GM06990 (cell line): ENCODE measurements at regions not wholly inside any gene's neighbourhood (a gene's known extent, or its start where the extent isn't known, plus 50 kb on each side); places are given as distances from the start of the nearest gene placed in this dataset.
"Not testable (repeated sequence)": the region's sequence is repeated elsewhere in the genome, so short reads cannot be mapped to it uniquely, and the experiment has no call there.

Source experiments
- DNase-seq: peaks from one replicate; pipeline ENCODE4 v3.0.0-alpha.2; 2011; ENCODE audit not compliant: insufficient read length; ENCODE audit errors: extremely low read depth
- H3K27me3 ChIP-seq: replicated peaks from 2 replicates; pipeline ENCODE4 v1.6.0; 2011; ENCODE audit warnings: low read length; ENCODE audit not compliant: control insufficient read depth, insufficient read depth
- H3K36me3 ChIP-seq: 2 replicates; pipeline ENCODE4 v1.5.1; 2011; ENCODE audit warnings: low read length; ENCODE audit not compliant: control insufficient read depth, insufficient read depth
- H3K4me3 ChIP-seq: replicated peaks from 2 replicates; pipeline ENCODE4 v1.5.1; 2011; ENCODE audit warnings: low read depth, mild to moderate bottlenecking, control low read depth, low read length
- CTCF ChIP-seq: IDR thresholded peaks from 2 replicates; pipeline ENCODE4 v1.5.1; 2011; ENCODE audit warnings: low read length, control low read depth, mild to moderate bottlenecking, inconsistent platforms; ENCODE audit not compliant: insufficient read depth, poor library complexity, severe bottlenecking

- no peak for TF ChIP-seq CTCF
- Histone ChIP-seq H3K36me3 (no peaks in the 10 kb centered on the region), H3K27me3 (no peaks in the 10 kb centered on the region; the same call in 1 of the 2 replicates), H3K4me3 (no peak overlapping the region)
- no peak for DNase-seq
Measured at GRCh38 chr10:34895977-34896376, 80.9 kb upstream of the PARD3 start.

- H3K27me3 ChIP-seq, DNase-seq, H3K36me3 ChIP-seq: not testable (repeated sequence)
Measured at GRCh38 chr10:34895046-34895445, 80.0 kb upstream of the PARD3 start.

GRCh38 chr10:34892521-34892920 lies 77.4 kb upstream of the PARD3 start:
- not testable (repeated sequence) for H3K4me3 ChIP-seq, H3K27me3 ChIP-seq, DNase-seq, H3K36me3 ChIP-seq

More at GRCh38 chr10:34895046-34895445, 80.0 kb upstream of the PARD3 start:
- not testable (repeated sequence) for H3K4me3 ChIP-seq

DNA sequence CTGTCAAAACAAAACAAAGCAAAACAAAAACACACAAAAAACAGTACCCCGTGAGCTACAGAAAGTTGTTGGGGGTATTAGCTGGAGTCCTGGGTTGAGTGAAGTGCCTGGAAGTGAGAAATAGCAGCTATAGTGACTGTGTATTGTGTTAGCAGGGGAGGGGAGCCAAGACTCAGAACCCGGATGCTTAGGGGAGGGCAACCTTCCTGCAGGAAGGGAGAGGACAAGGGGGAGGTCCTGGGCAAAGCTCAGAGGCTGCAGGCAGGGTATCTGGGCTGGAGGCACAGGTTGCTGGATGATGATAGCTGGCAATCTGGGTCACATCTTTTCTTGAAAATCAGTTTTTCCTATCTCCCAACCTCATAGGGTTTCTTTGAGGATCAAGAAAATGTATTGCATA lies 75.8 kb upstream of the PARD3 start:
- H3K27me3 ChIP-seq = no peaks in the 10 kb centered on the region; the same call in 1 of the 2 replicates
- H3K36me3 ChIP-seq = no peaks in the 10 kb centered on the region
- H3K4me3 ChIP-seq = no peak overlapping the region
- no peak for TF ChIP-seq CTCF
- no peak for DNase-seq

- no peak for DNase-seq
- no peaks in the 10 kb centered on the region; the same call in 1 of the 2 replicates for H3K27me3 ChIP-seq
- no peak overlapping the region for H3K4me3 ChIP-seq
- TF ChIP-seq CTCF = no peak
- no peaks in the 10 kb centered on the region for H3K36me3 ChIP-seq
Measured at GRCh38 chr10:34889004-34889869, 74.1 kb upstream of the PARD3 start.

DNA sequence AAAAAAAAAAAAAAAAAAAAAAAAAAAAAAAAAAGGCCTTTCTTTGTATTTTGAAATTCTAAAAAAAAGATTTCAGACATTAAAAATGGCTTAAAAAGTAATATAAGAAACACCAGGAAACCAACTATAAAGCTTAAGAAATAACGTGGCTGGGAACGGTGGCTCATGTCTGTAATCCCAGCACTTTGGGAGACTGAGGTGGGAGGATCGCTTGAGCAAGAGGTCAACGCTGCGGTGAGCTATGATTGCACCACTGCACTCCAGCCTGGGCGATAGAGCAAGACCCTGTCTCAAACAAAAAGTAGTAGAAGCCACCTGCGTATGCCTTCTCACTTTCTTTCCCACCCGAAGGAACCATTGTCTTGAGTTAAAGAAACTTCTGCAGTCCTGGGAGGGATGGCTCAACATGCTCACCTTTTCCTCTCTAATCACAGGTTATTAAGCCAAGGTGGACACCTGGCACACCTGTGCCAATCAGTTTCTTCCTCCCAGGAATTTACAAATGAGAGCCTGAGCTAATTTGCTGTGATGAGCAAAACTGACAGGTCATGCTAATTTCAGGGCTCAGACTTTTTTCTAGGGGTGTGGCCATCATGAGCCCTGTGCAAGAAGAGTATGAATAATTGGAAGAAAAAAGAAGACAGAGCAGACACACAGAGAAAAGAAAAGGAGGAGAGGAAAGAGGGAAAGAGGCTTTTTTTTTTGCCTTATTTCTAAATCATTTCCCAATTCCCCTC lies 72.0 kb upstream of the PARD3 start:
- H3K4me3 ChIP-seq = no peak overlapping the region
- DNase-seq = no peak
- no peaks in the 10 kb centered on the region for H3K36me3 ChIP-seq
- no peak for TF ChIP-seq CTCF
- H3K27me3 ChIP-seq = no peaks in the 10 kb centered on the region; the same call in 1 of the 2 replicates
